GM21528 (cell line): ENCODE measurements at regions not wholly inside any gene's neighbourhood (a gene's known extent, or its start where the extent isn't known, plus 50 kb on each side); places are given as distances from the start of the nearest gene placed in this dataset.
"Not testable (repeated sequence)": the region's sequence is repeated elsewhere in the genome, so short reads cannot be mapped to it uniquely, and the experiment has no call there.

Experiments used
- ATAC-seq: cut with Tn5 transposase; IDR thresholded peaks from one replicate; pipeline ENCODE4 v1.9.1; 2021; ENCODE audit warnings: mild to moderate bottlenecking, moderate library complexity; ENCODE audit not compliant: unreplicated experiment, low FRiP score

- ATAC-seq = no peak
Measured at GRCh38 chr16:51527349-51527748, 376.3 kb upstream of the SALL1 start.

- ATAC-seq = no peak
Measured at GRCh38 chr16:51526621-51527020, 375.6 kb upstream of the SALL1 start.

- ATAC-seq = no peak
Measured at GRCh38 chr16:51524555-51525373, 373.7 kb upstream of the SALL1 start.

GRCh38 chr16:51524070-51524469, 373.0 kb upstream of the SALL1 start:
- no peak for ATAC-seq

GRCh38 chr16:51523400-51523799, 372.3 kb upstream of the SALL1 start:
- ATAC-seq = no peak

- ATAC-seq = no peak
Measured at GRCh38 chr16:51522902-51523301, 371.8 kb upstream of the SALL1 start.

GRCh38 chr16:51516960-51517359, 365.9 kb upstream of the SALL1 start:
- not testable (repeated sequence) for ATAC-seq

GRCh38 chr16:51510416-51510815, 359.3 kb upstream of the SALL1 start:
- ATAC-seq = no peak

- no peak for ATAC-seq
Measured at GRCh38 chr16:51509336-51509735, 358.3 kb upstream of the SALL1 start.

- ATAC-seq = no peak
Measured at GRCh38 chr16:51508490-51509212, 357.6 kb upstream of the SALL1 start.

GRCh38 chr16:51507286-51507685, 356.2 kb upstream of the SALL1 start:
- no peak for ATAC-seq

GRCh38 chr16:51500306-51500705, 349.2 kb upstream of the SALL1 start:
- no peak for ATAC-seq

- no peak for ATAC-seq
Measured at GRCh38 chr16:51497541-51498211, 346.6 kb upstream of the SALL1 start.

GRCh38 chr16:51490866-51491265, 339.8 kb upstream of the SALL1 start:
- no peak for ATAC-seq

- no peak for ATAC-seq
Measured at GRCh38 chr16:51487880-51488279, 336.8 kb upstream of the SALL1 start.

- ATAC-seq = no peak
Measured at GRCh38 chr16:51474414-51475091, 323.5 kb upstream of the SALL1 start.

- no peak for ATAC-seq
Measured at GRCh38 chr16:51473091-51473490, 322.0 kb upstream of the SALL1 start.

GRCh38 chr16:51470492-51470891, 319.4 kb upstream of the SALL1 start:
- ATAC-seq = no peak

- no peak for ATAC-seq
Measured at GRCh38 chr16:51464996-51465395, 313.9 kb upstream of the SALL1 start.

GRCh38 chr16:51461255-51461654, 310.2 kb upstream of the SALL1 start:
- no peak for ATAC-seq
